Lower leg skin (tissue), 4 donors: ENCODE measurements at regions not wholly inside any gene's neighbourhood (a gene's known extent, or its start where the extent isn't known, plus 50 kb on each side); places are given as distances from the start of the nearest gene placed in this dataset.

ENCODE experiments used
- DNase-seq, 2 donors: peaks; one replicate each; pipeline ENCODE4 v3.0.0-alpha.2; 2019; ENCODE audit warnings: low spot score in 2 of 2
- H3K4me3 ChIP-seq: fragments of 200-600 bp; sonication (generic); 2 replicates; pipeline ENCODE4 v1.5.1; 2017; ENCODE audit warnings: mild to moderate bottlenecking, low read depth; ENCODE audit not compliant: poor library complexity, severe bottlenecking
- CTCF ChIP-seq, 3 donors: fragments of 450-650 bp; IDR thresholded peaks; one replicate each; pipeline ENCODE4 v1.5.1; 2016; ENCODE audit warnings: antibody characterized with exemption in 3 of 3, mild to moderate bottlenecking in 3 of 3, moderate library complexity in 2 of 3
- POLR2A ChIP-seq, 2 donors: fragments of 450-650 bp; IDR thresholded peaks; one replicate each; pipeline ENCODE4 v1.6.1; 2016 to 2017; ENCODE audit warnings: antibody characterized with exemption in 2 of 2, mild to moderate bottlenecking in 1 of 2, moderate library complexity in 1 of 2
- WGBS, 2 donors: methylation state at CpG; one replicate each; pipeline ENCODE4 v1.1.5; 2018; 5-methylcytosine and 5-hydroxymethylcytosine counted together
- intact Hi-C: fragments of 100-400 bp; cut with DNase I; formaldehyde crosslinking; loops from one replicate; pipeline ENCODE4 v1.15.0; 2023; ENCODE audit warnings: low total_unique reads

DNA sequence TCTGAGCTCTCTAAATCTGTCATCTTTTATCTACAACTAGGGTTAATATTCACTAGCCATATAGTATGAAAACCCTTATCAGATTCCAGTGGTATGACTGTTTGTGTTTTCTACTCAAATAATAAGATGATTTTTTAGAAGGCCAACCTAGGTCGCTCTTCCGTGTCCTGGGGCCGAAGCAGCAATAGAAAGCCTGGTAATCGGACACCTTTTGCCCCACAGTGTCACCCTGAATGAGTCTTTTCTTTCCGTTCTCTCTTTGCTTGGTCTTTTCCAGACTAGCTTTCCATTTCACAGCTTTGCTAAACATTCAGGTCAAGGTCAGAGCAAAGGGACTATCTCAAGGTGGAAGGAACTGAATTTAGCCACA, 243.3 kb upstream of the ANKRD55 start:
- TF ChIP-seq POLR2A (IDR thresholded peaks at IDR 0.05) (no peak), CTCF (IDR thresholded peaks at IDR 0.05) (no peak)
- no peak for DNase-seq
- no peak overlapping the region for H3K4me3 ChIP-seq
- intact Hi-C loops = no loop called here
- 67 to 74% methylated on average over 5 of the region's 5 CpGs for WGBS, 2 donors

GRCh38 chr5:56475689-56476486, 242.8 kb upstream of the ANKRD55 start:
- WGBS, 2 donors = 65 to 75% methylated on average over 4 of the region's 4 CpGs
- DNase-seq = no peak
- no peak overlapping the region for H3K4me3 ChIP-seq
- no peak for TF ChIP-seq POLR2A (IDR thresholded peaks at IDR 0.05)
- TF ChIP-seq CTCF (IDR thresholded peaks at IDR 0.05) = no peak
- intact Hi-C loops = no loop called here

DNA sequence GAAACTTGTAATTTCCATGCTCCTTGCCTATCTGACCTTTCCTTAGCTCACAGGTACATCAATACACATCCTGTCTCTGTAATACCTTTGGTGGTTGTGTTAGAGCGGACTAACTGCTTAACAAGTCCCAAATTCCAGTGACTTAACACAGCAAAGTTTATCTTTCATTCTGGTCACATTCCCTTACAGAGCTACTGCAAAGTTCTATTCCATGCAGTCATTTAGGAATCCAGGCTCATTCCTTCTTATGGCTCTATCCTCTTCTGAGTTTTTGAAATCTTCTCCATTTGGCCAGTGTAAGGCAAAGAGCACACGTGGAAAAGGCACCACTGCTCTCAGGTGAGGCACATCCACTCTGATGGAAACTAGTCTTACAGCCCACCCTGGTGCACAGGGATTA, 238.6 kb upstream of the ANKRD55 start:
- no peak overlapping the region for H3K4me3 ChIP-seq
- intact Hi-C loops = no loop called here
- WGBS, 2 donors = 89% methylated on average over 2 of the region's 2 CpGs
- DNase-seq = no peak
- TF ChIP-seq CTCF (IDR thresholded peaks at IDR 0.05) (no peak), POLR2A (IDR thresholded peaks at IDR 0.05) (no peak)

DNA sequence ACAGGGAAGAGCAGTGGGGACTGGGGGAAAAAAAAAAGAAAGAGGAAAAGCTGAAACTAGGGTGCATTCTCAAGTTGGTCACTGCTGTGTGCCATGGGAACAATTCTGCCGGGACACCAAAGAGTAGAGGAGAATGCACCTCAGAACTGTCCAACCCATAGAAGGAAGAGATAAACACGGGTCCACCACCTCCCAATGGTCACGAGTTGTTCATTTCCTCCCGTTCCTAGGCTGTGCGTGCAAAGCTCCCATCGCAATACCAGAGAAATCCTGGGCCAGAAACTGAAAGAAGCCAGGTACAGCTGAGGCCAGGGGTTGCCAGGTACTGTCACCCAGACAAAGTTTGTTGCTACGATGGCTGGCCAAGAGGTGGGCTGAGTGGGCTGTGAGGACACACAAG, 236.9 kb upstream of the ANKRD55 start:
- TF ChIP-seq CTCF (IDR thresholded peaks at IDR 0.05) (no peak), POLR2A (IDR thresholded peaks at IDR 0.05) (no peak)
- intact Hi-C loops = no loop called here
- 87 to 90% methylated on average over 7 of the region's 7 CpGs for WGBS, 2 donors
- no peak overlapping the region for H3K4me3 ChIP-seq
- no peak for DNase-seq

- no peak for TF ChIP-seq CTCF (IDR thresholded peaks at IDR 0.05)
- TF ChIP-seq POLR2A (IDR thresholded peaks at IDR 0.05) = no peak
- intact Hi-C loops = loop anchor here (5.0 kb wide), 1 partner anchor 179 kb away; no protein-coding TSS in a partner anchor
- H3K4me3 ChIP-seq = no peak overlapping the region
- DNase-seq = no peak
- WGBS, 2 donors = 69% methylated on average over 3 of the region's 3 CpGs
These were observed 235.1 kb upstream of the ANKRD55 start for GRCh38 chr5:56468277-56468676.
